Kidney (tissue), 13 donors: ENCODE measurements at regions not wholly inside any gene's neighbourhood (a gene's known extent, or its start where the extent isn't known, plus 50 kb on each side); places are given as distances from the start of the nearest gene placed in this dataset.
A peak's percentile ranks its signal among the peaks of the same experiment; 100 is the strongest.

Source experiments
- DNase-seq, 5 donors: peaks; one replicate each; pipeline ENCODE4 v3.0.0-alpha.2; 2013 to 2020
- FAIRE-seq: peaks from 2 replicates; lab custom pipeline; 2012; peaks lifted over from hg19 to GRCh38; lab: Jason Lieb, UNC
- H3K27ac ChIP-seq, 2 donors: one replicate each; pipeline ENCODE4 v1.7.0; 2013; ENCODE audit warnings: low read depth in 2 of 2, low read length in 2 of 2, inconsistent platforms in 1 of 2
- H3K27me3 ChIP-seq: one replicate; pipeline ENCODE4 v1.7.1; 2013; ENCODE audit warnings: low read length, inconsistent platforms; ENCODE audit not compliant: control insufficient read depth, insufficient read depth
- H3K36me3 ChIP-seq, 3 donors: one replicate each; pipeline versions ENCODE4 v1.7.0 to v1.7.1; 2013; ENCODE audit warnings: low read length in 3 of 3, control low read depth in 1 of 3, inconsistent platforms in 1 of 3; ENCODE audit not compliant: insufficient read depth in 3 of 3, control insufficient read depth in 2 of 3
- H3K4me1 ChIP-seq, 3 donors: one replicate each; pipeline versions ENCODE4 v1.7.0 to v1.7.1; 2013; ENCODE audit warnings: low read length in 3 of 3, inconsistent platforms in 1 of 3, low read depth in 1 of 3; ENCODE audit not compliant: control insufficient read depth in 2 of 3, insufficient read depth in 2 of 3
- H3K4me3 ChIP-seq, 3 donors: one replicate each; pipeline versions ENCODE4 v1.7.0 to v1.8.1; 2013; ENCODE audit warnings: low read length in 3 of 3, control low read depth in 1 of 3, inconsistent platforms in 1 of 3
- H3K9ac ChIP-seq, 3 donors: one replicate each; pipeline versions ENCODE4 v1.7.0 to v1.7.1; 2013; ENCODE audit warnings: low read length in 3 of 3, control low read depth in 1 of 3, inconsistent platforms in 1 of 3
- H3K9me3 ChIP-seq, 3 donors: one replicate each; pipeline versions ENCODE4 v1.7.0 to v1.7.1; 2013; ENCODE audit warnings: low read length in 3 of 3, control low read depth in 1 of 3, inconsistent platforms in 1 of 3; ENCODE audit not compliant: control insufficient read depth in 2 of 3, insufficient read depth in 1 of 3
- intact Hi-C: fragments of 100-400 bp; cut with DNase I; formaldehyde crosslinking; loops from one replicate; pipeline ENCODE4 v1.11.1; 2022
- TF ChIP-seq, protein P1 (sequence below): IDR thresholded peaks from 3 replicates; pipeline ENCODE4 v1.5.1; 2012; ENCODE audit warnings: mild to moderate bottlenecking, moderate library complexity, borderline replicate concordance; ENCODE audit not compliant: insufficient read depth; ENCODE audit errors: extremely low read depth
- donor health status: control.
- donor health status: control.
- donor health status: control.
- donor health status: control.
- donor health status: control.
- donor health status: DM: yes; HTN: yes; CAD: no.
- donor health status: Normal renal cell carcinoma (clear cell type).

- no peak for FAIRE-seq
- H3K9ac ChIP-seq, result no peak overlapping the region
- intact Hi-C loops, result no loop called here
Observed at GRCh38 chr16:13697013-13697412, 222.9 kb upstream of the ERCC4 start.

GRCh38 chr16:13697568-13697967, 222.4 kb upstream of the ERCC4 start:
- no peaks in the 10 kb centered on the region for H3K27me3 ChIP-seq
- no peaks in the 10 kb centered on the region for H3K36me3 ChIP-seq
- no peaks in the 10 kb centered on the region for H3K4me1 ChIP-seq
- no peak overlapping the region for H3K4me3 ChIP-seq
- intact Hi-C loops, result no loop called here
- H3K27ac ChIP-seq, result no peak overlapping the region
- peaks cover 0 to 16% (median 0%) of the 10 kb centered on the region in 3 donors for H3K9me3 ChIP-seq
- H3K9ac ChIP-seq, result no peak overlapping the region
- no peak for DNase-seq
- FAIRE-seq, result no peak
- TF ChIP-seq, protein P1, sequence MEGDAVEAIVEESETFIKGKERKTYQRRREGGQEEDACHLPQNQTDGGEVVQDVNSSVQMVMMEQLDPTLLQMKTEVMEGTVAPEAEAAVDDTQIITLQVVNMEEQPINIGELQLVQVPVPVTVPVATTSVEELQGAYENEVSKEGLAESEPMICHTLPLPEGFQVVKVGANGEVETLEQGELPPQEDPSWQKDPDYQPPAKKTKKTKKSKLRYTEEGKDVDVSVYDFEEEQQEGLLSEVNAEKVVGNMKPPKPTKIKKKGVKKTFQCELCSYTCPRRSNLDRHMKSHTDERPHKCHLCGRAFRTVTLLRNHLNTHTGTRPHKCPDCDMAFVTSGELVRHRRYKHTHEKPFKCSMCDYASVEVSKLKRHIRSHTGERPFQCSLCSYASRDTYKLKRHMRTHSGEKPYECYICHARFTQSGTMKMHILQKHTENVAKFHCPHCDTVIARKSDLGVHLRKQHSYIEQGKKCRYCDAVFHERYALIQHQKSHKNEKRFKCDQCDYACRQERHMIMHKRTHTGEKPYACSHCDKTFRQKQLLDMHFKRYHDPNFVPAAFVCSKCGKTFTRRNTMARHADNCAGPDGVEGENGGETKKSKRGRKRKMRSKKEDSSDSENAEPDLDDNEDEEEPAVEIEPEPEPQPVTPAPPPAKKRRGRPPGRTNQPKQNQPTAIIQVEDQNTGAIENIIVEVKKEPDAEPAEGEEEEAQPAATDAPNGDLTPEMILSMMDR, result no peak

More at GRCh38 chr16:13697013-13697412, 222.9 kb upstream of the ERCC4 start:
- H3K4me1 ChIP-seq, result no peaks in the 10 kb centered on the region
- TF ChIP-seq, protein P1, result no peak
- H3K4me3 ChIP-seq, result no peak overlapping the region
- DNase-seq, result no peak
- H3K36me3 ChIP-seq, result no peaks in the 10 kb centered on the region
- peaks cover 0 to 16% (median 0%) of the 10 kb centered on the region in 3 donors for H3K9me3 ChIP-seq
- no peak overlapping the region for H3K27ac ChIP-seq
- no peaks in the 10 kb centered on the region for H3K27me3 ChIP-seq

- H3K27me3 ChIP-seq, result no peaks in the 10 kb centered on the region
- H3K27ac ChIP-seq, result no peak overlapping the region
- DNase-seq (peak in 1 of 5 donors; percentile 1), FAIRE-seq (no peak)
- H3K4me3 ChIP-seq, result no peak overlapping the region
- no peaks in the 10 kb centered on the region for H3K36me3 ChIP-seq
- no peaks in the 10 kb centered on the region for H3K4me1 ChIP-seq
- intact Hi-C loops, result no loop called here
- TF ChIP-seq, protein P1, result no peak
- no peak overlapping the region for H3K9ac ChIP-seq
- peaks cover 0 to 3% (median 0%) of the 10 kb centered on the region in 3 donors for H3K9me3 ChIP-seq
Observed at GRCh38 chr16:13702614-13703013, 217.3 kb upstream of the ERCC4 start.
